ENCODE measurements at regions not wholly inside any gene's neighbourhood (a gene's known extent, or its start where the extent isn't known, plus 50 kb on each side); places are given as distances from the start of the nearest gene placed in this dataset.

DNA sequence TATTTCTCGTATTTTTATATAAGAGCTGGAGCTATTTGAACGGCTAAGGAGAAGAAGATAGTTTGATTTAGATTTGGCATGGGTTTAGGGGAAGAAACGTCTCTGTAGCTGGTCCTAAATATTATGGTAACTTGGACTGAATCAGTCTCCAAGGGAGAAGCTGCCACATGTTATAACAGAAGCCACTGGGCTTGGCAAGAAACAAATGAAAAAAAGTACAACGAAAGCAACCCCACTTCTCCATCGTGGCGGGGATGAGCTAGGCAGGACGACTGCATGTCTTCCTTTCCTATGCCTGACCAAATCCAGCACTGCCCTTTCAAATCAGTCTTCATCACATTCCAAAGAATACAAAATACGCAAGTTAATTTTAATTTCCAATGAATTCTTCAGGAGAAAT, 196.7 kb upstream of the KLF14 start:
- TF ChIP-seq, protein P1, sequence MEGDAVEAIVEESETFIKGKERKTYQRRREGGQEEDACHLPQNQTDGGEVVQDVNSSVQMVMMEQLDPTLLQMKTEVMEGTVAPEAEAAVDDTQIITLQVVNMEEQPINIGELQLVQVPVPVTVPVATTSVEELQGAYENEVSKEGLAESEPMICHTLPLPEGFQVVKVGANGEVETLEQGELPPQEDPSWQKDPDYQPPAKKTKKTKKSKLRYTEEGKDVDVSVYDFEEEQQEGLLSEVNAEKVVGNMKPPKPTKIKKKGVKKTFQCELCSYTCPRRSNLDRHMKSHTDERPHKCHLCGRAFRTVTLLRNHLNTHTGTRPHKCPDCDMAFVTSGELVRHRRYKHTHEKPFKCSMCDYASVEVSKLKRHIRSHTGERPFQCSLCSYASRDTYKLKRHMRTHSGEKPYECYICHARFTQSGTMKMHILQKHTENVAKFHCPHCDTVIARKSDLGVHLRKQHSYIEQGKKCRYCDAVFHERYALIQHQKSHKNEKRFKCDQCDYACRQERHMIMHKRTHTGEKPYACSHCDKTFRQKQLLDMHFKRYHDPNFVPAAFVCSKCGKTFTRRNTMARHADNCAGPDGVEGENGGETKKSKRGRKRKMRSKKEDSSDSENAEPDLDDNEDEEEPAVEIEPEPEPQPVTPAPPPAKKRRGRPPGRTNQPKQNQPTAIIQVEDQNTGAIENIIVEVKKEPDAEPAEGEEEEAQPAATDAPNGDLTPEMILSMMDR (IDR thresholded peaks at IDR 0.05) = no peak
- TF ChIP-seq EP300 (IDR thresholded peaks at IDR 0.05) (no peak), POLR2A (IDR thresholded peaks at IDR 0.05; ENCODE audit: low read depth) (no peak), POLR2AphosphoS5 (IDR thresholded peaks at IDR 0.05) (no peak)

All from esophagus muscularis mucosa (tissue), 4 donors.